NCI-H187 treated with DMSO at 0.1 percent for 48 hours (cell line): ENCODE measurements at regions not wholly inside any gene's neighbourhood (a gene's known extent, or its start where the extent isn't known, plus 50 kb on each side); places are given as distances from the start of the nearest gene placed in this dataset.
"Not testable (repeated sequence)": the region's sequence is repeated elsewhere in the genome, so short reads cannot be mapped to it uniquely, and the experiment has no call there.

Experiments
- DNase-seq: peaks from one replicate; lab custom pipeline; 2025; lab: John Stamatoyannopoulos, UW

DNA sequence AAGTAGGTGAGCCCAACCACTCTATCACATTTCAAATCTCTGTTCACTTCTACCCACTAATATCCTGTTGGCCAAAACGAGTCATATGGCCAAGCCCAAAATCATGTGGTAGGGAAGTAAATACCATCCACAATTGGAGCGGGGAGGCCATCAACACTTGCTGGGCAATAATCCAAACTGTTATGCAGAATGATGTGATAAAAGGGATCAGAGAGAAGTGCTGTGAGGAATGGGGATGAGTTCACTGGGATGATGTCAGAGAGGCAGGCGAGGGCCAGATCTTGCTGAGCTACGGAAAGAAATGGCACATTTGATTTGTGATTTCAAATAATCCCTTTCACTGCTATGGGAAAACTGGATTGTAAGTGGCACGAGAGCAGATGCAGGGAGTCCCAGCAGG lies 188.4 kb downstream of the NPIPA8 start:
- not testable (repeated sequence) for DNase-seq

DNA sequence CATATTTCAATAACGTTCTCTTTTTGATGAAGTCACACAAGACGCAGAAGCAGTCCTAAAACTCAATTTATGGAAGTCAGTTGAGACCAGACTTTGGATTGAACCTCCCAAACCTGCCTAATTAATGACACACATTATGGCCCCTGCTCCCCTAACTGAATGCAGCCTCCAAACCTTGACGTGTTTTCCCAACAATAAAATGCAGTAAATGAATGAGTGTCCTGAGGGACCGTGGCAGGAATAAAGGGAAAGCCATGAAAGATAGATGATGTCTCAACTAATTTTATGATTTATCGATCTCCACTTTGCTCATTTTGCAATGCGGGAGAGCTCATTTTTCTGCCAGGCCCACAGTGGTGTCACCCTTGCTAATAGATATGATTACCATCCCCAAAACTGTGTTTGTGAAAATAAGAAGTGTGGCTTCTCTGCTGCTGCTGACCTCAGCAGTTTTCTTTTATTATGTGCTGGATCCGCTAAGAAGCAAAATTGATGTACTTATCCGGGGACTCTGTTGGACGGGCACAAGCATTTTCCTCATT lies 189.9 kb downstream of the NPIPA8 start:
- DNase-seq = not testable (repeated sequence)

DNA sequence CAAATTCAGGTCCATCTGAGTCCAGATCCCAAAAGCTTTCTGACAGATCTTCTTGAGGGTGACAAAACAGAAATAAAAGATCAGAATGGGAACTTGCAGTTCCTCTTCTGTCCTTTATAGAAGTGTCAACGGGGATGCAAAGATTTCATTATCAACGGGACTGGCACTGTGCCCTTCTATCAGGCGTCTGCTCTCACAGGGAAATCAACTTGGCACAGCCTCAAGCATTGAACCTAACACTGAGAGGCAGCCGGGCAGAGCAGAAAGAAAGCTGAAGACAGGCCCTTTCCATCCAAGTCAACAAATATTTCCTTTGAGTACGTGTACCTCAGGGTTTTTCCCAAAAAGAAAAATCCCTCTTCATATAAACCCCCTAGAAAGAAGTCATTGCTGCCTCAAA lies 194.5 kb downstream of the NPIPA8 start:
- not testable (repeated sequence) for DNase-seq

DNA sequence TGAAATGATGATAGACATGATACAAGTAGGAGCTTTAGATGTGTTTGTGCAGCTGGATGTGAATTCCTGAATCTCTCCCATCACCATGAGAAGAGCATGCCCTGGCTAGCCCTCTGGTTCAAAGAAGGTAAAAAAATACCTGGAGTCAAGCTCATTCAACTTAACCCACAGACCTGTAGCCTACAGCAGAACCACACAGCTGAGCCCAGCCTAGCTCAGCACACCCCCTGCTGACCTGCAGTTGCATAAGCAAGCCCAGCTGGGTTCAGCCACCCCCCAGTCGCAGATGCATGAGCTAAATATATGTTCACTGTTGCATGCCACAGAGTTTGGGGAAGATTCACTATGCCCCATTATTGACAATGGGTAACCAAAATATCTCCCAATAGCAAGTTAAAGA lies 200.2 kb downstream of the NPIPA8 start:
- DNase-seq = not testable (repeated sequence)

DNA sequence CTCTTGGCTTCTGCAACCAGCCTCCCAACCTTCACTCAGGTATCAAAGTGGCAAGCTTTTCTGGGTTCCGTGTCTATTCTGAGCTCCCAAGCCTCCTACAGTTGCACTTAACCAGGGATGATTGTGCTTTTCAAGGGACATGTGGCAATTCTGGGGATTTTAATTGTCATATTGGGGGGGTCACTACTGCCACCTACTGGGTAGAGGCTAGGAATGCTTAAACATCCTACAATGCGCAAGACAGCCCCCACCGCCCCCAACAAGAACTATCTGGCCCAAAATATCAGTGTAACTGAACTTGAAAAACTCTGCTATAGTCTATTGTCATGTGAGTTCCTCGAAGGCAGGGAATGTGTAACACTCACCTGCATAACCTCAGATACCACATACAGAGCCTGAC lies 201.5 kb downstream of the NPIPA8 start:
- not testable (repeated sequence) for DNase-seq

DNA sequence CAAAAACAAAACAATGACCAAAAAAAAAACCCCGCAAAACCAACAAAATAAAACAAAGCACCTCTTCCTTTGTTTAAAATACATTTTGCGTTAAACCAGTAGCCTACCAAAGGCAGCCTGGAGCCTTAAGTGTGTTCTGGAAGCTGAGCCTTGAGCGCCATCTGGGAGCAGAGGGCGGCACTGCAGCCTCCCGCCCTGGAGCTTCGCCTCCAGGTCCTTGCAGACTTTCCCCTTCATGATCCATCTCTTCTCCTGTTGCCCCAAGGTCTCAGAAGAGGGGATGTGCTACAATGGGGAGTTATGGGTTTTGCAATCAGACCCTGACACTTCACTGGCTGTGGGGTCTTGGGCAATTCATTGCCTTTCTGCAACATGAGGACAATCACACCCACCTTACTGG lies 204.9 kb downstream of the NPIPA8 start:
- not testable (repeated sequence) for DNase-seq

DNA sequence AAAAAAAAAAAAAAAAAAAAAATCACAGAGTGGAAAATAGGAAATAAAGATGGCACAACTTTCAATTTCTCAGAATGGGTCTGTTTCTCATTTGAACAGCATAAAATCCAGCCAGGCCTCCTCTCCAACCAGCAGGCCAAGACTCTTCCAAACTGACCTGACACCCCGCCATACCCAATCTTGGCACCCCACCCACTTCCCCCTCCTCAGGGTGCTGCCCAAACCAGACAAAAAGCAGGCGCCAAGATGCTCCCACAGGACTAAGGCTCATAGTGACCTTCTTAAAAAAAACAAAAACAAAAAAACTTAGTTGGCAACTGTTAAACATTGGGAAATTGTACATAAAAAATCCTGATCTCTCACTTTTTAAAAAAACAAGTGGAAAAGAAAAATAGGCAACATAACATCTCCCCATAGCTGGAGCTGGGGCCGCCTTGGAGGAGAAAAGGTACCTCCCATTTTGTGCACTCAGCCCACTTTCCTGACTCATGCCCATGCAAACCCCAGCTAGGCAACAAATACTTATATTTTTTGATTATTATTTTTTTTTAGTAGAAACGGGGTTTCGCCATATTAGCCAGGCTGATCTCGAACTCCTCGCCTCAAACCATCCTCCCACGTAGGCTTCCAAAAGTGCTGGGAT lies 205.9 kb downstream of the NPIPA8 start:
- not testable (repeated sequence) for DNase-seq

DNA sequence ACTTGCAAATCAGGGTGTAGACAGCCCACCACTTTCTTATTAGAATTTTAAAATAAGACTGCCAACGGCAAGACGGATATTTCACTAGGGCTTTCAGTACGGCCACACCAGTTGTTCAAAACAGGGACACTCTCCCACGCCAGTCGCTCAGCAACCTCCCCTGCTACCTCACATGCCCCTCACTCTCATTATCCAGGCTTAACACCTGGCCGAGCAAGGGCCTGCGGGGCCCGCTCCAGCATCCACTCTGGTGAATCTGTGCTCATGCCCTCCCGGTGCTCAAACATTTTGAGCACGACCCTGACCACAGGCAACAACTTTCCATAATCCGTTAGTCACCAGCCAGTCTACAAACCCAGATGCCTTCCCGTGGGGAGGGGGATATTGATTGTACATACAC lies 209.5 kb downstream of the NPIPA8 start:
- not testable (repeated sequence) for DNase-seq

DNA sequence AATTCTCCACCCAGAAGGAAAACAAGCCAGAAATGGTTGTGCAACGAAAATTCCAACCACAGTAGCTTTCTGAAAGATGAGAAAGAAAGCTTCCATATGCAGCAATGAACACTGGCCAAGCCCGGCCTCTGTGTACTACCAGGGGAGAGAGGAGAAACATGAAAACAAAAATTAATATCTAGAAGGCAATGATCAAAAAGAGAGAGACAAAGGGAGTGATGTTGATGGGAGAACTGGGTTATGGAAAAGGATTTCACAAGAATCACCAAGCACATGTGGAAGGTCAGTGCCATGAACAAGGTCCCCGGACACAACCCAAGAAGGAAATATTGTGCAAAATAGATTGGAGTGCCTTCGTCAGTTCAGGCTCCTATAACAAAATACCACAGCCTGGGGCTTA lies 217.4 kb downstream of the NPIPA8 start:
- not testable (repeated sequence) for DNase-seq

DNA sequence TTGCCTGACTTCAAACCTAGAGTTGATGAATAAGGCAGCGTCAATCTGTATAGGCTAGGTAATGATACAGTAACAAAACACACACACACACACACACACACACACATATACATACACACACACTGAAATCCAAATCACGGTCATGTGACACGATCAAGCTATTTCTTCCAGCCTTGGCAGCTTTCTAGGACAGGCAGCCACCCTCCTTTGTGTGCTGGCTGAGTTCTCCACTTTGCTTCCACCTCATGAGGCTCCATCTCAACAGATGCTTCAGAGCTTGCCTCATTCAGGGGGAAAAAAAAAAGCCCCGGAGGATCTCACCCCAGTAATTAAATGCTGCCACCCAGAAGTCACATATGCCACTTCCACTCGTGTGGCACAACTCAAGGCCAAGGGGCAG lies 217.9 kb downstream of the NPIPA8 start:
- DNase-seq = not testable (repeated sequence)

DNA sequence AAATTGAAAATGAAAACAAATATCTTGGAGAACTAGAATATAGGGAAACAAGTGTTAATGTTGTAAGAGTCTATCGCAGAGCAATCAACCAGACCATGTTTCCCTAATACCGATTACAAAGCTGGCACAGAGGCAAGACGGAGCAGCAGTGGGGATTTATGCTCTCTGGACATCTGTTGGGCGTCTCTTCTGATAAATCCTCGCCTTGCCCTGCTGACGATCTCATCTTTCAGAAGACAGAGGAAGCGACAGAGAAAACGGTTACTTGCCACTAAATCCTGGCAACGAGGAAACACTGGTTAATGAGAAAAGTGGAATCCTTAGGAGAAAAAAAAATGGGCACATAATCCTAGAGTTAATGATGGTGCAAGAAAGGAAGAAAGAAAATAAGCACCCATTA lies 218.5 kb downstream of the NPIPA8 start:
- not testable (repeated sequence) for DNase-seq

DNA sequence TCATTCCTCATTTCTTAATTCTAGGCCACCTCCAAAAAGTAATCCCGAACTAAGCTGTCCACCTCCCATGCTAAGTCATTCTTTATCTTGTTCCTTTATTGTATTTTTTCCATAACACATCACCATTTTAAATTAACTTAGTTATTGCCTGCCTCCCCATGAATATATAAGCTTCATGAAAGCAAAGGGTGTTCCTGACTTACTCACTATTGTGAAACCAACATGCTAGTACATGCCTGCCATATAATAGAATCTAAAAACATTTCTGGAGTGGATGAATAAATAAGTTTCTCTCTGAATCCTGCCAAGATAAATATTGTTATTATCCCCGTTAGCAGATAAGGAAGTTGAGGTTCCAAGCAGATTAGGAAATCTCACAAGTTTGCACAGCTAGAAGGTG lies 232.1 kb downstream of the NPIPA8 start:
- DNase-seq = not testable (repeated sequence)

DNA sequence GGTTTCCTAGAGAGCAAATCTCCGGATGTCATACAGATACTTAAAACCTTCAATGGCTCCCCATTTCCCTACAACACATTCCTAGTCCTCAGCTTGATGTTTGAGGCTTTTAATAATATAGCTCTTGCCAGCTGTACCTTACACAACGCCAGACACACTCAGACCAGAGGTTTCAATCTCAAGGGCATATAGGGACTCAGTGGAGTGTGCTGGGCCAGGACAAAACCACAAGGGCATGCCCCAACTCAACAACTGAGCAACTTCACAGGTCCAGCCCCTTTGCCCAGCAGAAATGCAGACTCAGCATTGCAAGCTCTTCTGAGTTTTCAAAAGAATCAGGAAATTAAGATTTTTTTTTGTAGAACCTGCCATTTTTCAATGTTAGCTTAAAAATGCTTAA lies 235.5 kb downstream of the NPIPA8 start:
- DNase-seq = not testable (repeated sequence)

DNA sequence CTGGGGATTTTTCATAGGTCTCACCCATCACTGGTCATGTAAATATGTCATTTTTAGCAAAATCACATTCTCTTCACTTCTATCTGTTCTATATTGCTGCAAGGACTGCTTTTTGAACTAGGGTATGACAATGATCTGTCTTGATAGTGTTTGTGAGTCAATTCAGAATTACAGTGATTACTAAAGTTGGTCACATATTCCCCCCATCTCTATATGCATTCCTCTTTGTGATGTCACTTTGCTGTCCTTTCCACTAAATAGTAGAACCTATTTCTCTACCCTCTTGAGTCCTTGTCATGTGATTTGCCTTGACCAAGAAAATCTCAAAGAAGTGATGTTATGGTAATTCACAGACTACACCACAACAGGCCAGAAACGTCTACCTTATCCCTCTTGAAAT lies 243.9 kb downstream of the NPIPA8 start:
- not testable (repeated sequence) for DNase-seq

DNA sequence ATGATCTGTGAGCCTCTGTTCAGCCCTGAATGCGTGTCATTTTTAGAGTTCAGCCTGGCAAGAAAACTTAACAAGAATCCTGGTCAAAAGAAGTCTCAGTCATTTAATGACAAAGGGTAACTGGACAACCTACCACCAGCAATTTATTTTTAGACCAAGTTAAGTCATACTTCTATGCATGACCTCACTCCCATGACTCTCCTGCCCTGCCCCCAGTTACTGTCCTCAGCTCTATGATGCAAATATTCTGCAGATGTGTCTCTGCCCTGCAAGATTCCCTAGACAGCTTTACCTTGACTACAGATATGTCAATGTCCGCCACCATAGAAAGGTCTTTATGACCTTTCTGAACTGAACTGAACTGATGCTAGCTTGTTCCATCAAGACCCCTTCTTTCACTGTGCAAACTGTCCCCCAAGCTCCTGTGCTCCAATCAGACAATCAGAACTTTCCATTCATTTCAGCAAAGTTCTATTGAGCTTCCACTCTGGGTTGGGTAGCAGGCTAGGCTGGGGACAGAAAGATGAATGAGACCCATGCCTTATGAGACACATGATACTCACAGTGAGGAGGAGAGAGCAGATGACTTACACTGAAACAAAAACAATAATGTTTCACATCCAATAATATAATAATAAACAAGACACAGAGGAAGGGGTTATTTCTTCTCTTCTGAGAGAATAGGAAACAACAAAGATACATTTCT lies 255.7 kb downstream of the NPIPA8 start:
- DNase-seq = not testable (repeated sequence)

DNA sequence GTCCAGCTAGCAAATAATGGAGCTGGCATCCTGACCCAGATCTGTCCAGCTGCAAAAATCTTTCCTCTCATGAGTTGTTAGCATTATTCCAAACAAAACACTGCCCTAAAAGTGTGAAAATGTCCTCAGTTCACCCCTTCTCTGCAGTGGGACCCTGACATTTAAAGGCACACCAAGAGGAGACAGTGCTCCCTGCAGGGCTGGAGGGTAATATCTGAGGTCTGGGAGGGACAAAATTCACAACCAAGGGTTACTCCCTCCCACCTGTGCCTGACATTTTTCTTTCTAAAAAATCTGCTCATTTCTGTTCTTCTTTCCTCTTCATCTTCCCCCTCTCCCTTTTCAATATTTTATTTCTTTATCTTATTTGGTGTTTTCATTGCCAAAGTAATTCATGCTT lies 258.6 kb downstream of the NPIPA8 start:
- DNase-seq = not testable (repeated sequence)

DNA sequence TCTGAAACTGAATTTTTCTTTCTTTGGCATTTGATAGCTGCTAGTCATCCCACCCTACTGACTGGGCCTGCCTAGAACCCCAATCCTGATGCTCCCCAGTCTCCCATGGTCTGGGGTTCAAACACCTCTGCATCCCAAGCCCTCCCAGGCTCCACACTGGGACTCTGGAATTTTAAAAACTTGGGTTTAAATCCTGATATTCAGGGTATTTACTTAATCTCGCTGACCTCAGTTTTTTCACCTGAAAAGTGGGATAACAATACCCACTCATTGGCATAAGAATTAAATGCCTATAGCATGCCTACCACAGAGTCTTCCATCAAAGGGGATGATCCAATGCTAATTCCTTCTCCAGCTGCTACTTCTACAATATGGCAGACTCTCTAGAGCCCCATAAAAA lies 264.4 kb downstream of the NPIPA8 start:
- DNase-seq = no peak

DNA sequence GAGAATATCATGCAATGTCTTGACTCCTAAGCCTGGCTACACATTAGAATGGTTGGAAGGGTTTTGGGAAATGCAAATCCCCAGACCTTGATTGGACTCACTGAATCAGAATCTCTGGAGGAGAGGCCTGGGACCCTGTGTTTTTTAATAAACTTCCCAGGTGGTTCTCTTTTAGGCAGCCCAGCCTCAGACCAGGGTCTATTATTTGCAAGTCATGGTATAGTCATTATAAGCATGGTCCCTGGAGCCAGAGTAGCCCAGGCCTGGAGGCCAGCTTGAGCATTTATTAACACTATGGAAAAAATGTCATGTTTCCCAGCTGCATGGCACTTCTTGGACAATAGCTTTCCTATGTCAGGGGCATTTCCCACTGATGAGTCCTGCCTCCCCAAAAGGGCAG lies 266.9 kb downstream of the NPIPA8 start:
- no peak for DNase-seq

DNA sequence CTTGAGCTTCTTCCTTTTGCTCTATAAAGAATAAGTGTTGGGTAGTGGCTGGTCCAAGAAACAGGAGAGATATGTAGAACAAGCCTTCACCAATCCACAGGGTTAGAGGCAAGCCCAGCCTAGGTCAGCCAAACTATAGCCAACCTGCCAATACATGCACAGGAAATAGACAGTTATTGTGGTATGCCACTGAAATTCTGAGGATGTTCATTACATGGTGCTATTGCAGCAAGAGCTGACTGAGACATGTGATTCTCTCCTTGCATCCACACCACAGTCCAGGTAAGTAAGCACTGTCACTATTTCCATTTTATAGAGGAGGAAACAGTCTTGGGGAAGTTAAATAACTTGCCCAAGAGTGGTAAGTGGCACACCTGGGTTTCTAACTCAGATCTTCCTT lies 268.1 kb downstream of the NPIPA8 start:
- DNase-seq = no peak

DNA sequence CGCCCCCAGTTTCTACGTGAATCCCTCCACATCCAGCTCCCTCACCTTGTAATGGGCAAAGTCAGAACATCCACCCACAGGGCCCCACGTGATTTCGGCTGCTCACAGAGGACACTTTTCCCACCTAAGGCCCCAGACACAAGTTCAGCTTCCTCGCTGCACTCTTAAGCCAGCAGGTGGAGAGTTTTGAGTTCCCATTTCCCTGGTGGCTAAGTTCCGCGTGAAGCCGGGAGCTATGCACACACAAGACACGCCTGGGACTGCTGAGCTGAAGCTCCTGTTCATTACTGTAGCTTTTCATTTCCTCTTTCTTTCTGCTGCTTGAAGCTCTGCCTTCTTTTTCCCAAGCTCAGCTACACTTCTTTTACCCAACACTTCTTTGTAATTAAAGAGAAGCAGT lies 273.8 kb downstream of the NPIPA8 start:
- DNase-seq = no peak

DNA sequence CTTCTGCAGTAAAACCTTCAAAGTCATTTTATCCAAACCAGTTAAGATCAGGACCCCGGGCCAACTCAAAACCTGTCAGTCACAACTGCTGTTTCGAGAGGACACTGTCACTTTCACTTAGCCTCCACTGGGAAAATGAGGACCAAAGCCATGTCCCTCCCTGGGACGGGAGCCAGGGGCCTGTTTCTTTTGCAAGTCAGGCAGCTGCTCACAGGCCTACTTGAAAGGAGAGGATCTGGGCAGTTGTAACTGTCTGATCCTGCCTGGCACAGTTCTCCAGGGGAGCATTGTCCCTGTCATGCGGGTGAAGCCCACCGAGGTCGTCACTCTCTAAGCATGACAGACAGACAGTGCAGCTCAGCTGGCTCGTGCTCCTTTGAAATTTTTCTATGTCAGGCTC lies 276.2 kb downstream of the NPIPA8 start:
- no peak for DNase-seq

DNA sequence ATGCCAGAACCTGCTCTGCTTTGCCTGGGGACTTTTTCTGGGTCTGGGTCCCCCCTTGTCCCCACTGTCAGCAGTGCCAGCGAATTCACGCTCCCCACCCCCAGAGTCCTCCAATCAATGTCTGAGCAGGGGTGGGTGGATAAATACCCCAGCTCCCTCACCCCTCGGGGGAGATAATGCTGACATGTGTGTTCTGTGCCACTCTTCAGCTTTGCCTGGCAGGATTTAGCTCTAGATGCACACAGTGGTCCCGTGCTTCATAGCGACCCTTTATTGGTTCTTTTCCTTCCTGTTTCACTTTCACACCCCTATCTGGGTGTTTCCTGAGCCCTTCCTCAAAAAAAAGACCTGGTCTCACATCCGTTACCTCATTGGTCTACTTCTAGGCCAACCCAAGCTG lies 277.0 kb downstream of the NPIPA8 start:
- DNase-seq = no peak

DNA sequence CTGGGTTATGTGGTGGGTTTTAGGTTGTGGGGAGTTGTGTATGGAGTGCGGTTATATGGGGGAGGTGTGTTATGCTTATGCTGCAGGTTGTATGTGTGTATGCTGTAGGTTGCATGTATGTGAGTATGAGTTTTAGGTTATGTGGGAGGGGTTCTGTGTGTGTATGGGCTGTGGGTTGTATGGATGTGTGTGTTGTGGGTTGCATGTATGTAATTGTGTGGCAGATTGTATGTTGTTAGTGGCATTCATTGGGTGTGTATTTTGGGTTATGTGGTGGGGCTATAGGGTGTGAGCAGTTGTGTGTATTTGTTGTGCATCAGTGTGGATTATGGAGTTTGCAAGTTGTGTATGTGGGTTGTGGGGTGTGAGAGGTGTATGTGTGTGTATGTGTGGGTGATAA lies 277.4 kb downstream of the NPIPA8 start:
- no peak for DNase-seq
